NT2/D1 (cell line): ENCODE measurements at regions not wholly inside any gene's neighbourhood (a gene's known extent, or its start where the extent isn't known, plus 50 kb on each side); places are given as distances from the start of the nearest gene placed in this dataset.

Experiments
- DNase-seq: peaks from one replicate; pipeline ENCODE4 v3.0.0-alpha.2; 2011; ENCODE audit warnings: low read depth, low spot score
- H3K27me3 ChIP-seq: 2 replicates; pipeline ENCODE4 v1.6.0; 2011; ENCODE audit warnings: mild to moderate bottlenecking; ENCODE audit not compliant: insufficient read length, insufficient read depth
- H3K36me3 ChIP-seq: 2 replicates; pipeline ENCODE4 v1.6.1; 2011; ENCODE audit warnings: mild to moderate bottlenecking, low read length, mixed read lengths; ENCODE audit not compliant: insufficient read depth, insufficient read length
- H3K4me1 ChIP-seq: 2 replicates; pipeline ENCODE4 v1.5.1; 2011; ENCODE audit not compliant: insufficient read depth, insufficient read length
- H3K4me3 ChIP-seq: 2 replicates; pipeline ENCODE4 v1.5.1; 2011; ENCODE audit warnings: low read depth; ENCODE audit not compliant: insufficient read length
- H3K9ac ChIP-seq: 2 replicates; pipeline ENCODE4 v1.6.0; 2011; ENCODE audit warnings: low read depth; ENCODE audit not compliant: insufficient read length
- H3K9me3 ChIP-seq: 2 replicates; pipeline ENCODE4 v1.5.1; 2011; ENCODE audit warnings: mild to moderate bottlenecking, low read length; ENCODE audit not compliant: insufficient read depth
- SUZ12 ChIP-seq: IDR thresholded peaks from 2 replicates; pipeline ENCODE4 v1.6.1; 2011; ENCODE audit not compliant: insufficient read length, insufficient read depth; ENCODE audit errors: extremely low read depth
- YY1 ChIP-seq: IDR thresholded peaks from 2 replicates; pipeline ENCODE4 v1.6.1; 2011; ENCODE audit not compliant: insufficient read length, insufficient read depth
- ZNF274 ChIP-seq: IDR thresholded peaks from 2 replicates; pipeline ENCODE4 v1.6.1; 2011; ENCODE audit warnings: mild to moderate bottlenecking, low read depth, low read length

DNA sequence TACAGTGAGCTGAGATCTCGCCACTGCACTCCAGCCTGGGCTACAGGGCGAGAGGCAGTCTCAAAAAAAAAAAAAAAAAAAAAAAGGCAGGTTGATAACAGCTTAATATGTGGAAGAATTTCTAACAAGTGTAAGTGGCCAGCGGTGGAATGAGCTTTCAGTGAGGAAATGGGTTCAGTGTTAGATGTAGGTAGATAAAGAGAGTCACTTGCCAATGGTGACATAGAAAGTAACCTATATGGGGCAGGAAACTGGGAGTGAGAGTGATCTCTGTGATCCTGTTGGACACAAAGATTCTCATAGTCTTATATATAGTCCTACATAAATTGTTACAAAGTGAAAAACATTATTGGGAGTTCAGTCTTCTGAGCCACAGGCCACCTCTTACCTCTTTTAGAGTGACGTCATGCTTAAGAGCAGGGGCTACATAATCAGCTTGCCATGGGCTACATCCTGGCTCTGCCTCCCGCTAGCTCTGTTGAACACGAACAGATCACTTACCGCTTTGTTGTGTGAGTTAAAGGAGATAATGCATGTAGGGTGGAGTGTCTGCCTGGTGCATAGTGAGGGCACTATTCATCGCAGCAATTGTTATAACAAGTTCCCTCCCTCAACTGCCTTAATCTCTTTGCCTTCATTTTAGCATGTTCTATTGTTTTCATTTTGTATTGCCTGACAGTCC is 110.2 kb upstream of the ELAC2 start:
- H3K9me3 ChIP-seq: no peaks in the 10 kb centered on the region
- H3K4me1 ChIP-seq: no peaks in the 10 kb centered on the region
- no peak for TF ChIP-seq ZNF274
- TF ChIP-seq SUZ12: no peak
- TF ChIP-seq YY1: no peak

DNA sequence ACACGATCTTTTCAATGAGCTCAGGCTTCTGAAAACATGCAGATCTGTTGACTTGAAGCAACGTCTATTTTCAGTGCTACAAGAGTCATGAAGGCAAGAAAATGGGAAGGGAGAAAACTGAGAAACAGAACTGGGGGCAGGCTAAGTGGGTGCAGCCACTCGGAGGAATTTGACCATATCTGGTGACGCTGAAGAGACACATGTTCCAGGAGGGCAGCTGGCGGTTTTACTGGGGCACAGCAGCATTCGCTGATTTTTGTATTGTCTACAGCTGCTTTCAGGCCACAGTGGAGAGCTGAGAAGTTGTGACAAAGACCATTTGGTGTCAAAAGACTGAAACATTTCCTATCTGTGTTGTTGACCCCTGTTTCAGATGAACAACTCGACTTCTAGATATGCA is 103.0 kb upstream of the ELAC2 start:
- no peak for DNase-seq
- TF ChIP-seq YY1 (no peak), ZNF274 (no peak), SUZ12 (no peak)
- Histone ChIP-seq H3K4me3 (no peak overlapping the region), H3K36me3 (no peaks in the 10 kb centered on the region), H3K9me3 (no peaks in the 10 kb centered on the region), H3K4me1 (no peaks in the 10 kb centered on the region), H3K27me3 (no peaks in the 10 kb centered on the region), H3K9ac (no peak overlapping the region)

More for the DNA sequence above, 110.2 kb upstream of the ELAC2 start:
- Histone ChIP-seq H3K36me3 (no peaks in the 10 kb centered on the region), H3K9ac (no peak overlapping the region), H3K4me3 (no peak overlapping the region), H3K27me3 (no peaks in the 10 kb centered on the region)
- no peak for DNase-seq

DNA sequence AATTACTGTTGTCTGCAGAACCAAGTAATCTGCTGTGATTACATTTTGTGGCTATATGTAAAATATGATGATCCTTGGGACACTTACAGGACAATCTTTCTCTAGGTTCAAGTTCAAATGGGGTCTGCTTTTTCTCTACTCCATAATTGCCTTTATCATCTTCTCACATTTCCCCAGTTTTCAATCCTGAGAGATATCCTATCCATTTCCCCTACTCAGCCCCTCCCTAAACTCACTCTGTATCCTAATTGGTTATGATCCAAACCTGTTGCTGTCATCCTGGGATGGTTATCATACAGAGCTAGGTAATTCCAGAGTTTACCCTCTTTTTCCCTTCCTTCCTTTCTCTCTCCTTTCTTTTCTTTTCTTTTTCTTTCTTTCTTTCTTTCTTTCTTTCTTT is 100.5 kb upstream of the ELAC2 start:
- Histone ChIP-seq H3K4me3 (no peak overlapping the region), H3K4me1 (no peaks in the 10 kb centered on the region), H3K9ac (no peak overlapping the region), H3K9me3 (no peaks in the 10 kb centered on the region), H3K27me3 (peaks cover 14% of the 10 kb centered on the region), H3K36me3 (no peaks in the 10 kb centered on the region)
- TF ChIP-seq ZNF274: no peak
- TF ChIP-seq SUZ12: no peak
- no peak for TF ChIP-seq YY1
- no peak for DNase-seq

DNA sequence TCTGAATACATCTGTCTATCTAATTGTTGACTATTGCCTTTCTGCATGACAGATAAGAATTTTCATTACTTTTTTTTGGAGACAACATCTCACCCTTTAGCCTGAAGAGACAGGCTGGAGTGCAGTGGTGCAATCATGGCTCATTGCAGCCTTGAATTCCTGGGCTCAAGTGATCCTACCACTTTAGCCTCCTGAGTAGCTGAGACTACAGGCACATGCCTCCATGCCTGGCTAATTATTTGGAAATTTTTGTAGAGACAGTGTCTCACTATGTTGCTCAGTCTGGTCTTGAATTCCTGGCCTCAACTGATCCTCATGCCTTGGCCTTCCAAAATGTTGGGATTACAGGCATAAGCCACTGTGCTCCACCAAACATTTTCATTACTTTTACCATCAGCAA is 99.8 kb upstream of the ELAC2 start:
- H3K27me3 ChIP-seq: peaks cover 18% of the 10 kb centered on the region
- H3K4me1 ChIP-seq: no peaks in the 10 kb centered on the region
- no peak overlapping the region for H3K9ac ChIP-seq
- no peak overlapping the region for H3K4me3 ChIP-seq
- DNase-seq: no peak
- H3K36me3 ChIP-seq: no peaks in the 10 kb centered on the region
- no peaks in the 10 kb centered on the region for H3K9me3 ChIP-seq
- TF ChIP-seq SUZ12: no peak
- no peak for TF ChIP-seq ZNF274
- TF ChIP-seq YY1: no peak

DNA sequence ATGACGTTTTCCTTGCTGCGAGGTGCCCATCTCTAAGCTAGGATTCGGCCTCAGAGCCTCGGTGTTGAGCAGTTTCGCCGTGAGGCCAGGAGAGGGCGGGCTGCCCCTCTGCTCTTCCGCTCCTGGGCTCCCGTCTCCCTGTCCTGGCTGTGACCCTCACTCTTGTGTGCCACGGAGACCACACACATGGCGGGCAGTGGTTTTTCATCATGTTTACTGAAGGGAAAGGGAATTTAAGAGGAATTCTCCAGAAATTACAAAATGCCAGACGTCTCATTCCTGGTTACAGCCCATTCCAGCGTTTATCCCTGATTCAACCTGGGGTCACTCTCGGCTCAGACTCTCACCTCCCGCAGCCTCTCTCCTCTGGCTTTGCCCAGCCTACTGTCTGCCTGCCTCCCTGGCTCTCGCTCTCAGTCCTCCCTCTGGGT is 96.8 kb upstream of the ELAC2 start:
- peak; percentile 18 for DNase-seq
- Histone ChIP-seq H3K9ac (no peak overlapping the region), H3K9me3 (no peaks in the 10 kb centered on the region), H3K36me3 (no peaks in the 10 kb centered on the region), H3K27me3 (peaks cover 18% of the 10 kb centered on the region), H3K4me3 (no peak overlapping the region), H3K4me1 (no peaks in the 10 kb centered on the region)
- no peak for TF ChIP-seq ZNF274
- no peak for TF ChIP-seq YY1
- TF ChIP-seq SUZ12: no peak

DNA sequence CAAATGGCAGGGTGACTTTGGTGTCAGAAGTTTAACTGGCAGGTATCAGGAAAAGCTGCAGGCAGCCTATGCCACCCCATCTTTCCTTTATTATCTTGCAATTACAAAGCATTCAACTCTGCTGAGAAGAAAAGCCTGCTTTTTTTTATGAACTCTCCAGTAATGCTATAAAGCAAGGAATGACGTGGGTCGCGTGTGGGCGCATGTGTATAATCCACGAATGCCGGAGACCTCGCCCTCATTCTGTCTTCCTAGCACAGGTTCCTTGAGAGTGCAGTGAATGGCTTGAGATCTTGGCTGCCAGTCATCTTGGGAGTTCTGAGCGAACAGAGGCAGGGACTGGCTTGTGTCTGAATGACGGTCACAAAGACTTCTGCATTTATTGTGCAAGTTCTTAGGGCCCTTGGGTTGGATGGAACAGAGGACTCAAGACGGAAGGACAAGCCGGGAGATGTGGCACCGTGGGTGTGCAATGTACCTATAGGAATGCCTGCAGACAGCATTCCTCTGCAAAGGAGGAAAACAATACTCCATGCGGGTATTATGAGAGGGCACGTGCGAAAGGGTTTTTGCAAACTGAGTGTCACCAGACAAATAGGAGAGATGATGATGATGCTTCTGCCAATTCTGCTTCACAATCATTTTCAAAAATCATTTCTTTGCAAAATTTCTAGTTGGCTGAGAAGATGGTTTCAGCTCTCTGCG is 96.1 kb upstream of the ELAC2 start:
- Histone ChIP-seq H3K36me3 (no peaks in the 10 kb centered on the region), H3K4me3 (no peak overlapping the region), H3K4me1 (no peaks in the 10 kb centered on the region), H3K27me3 (peaks cover 18% of the 10 kb centered on the region), H3K9ac (no peak overlapping the region), H3K9me3 (no peaks in the 10 kb centered on the region)
- DNase-seq: no peak
- TF ChIP-seq SUZ12 (no peak), YY1 (no peak), ZNF274 (no peak)

DNA sequence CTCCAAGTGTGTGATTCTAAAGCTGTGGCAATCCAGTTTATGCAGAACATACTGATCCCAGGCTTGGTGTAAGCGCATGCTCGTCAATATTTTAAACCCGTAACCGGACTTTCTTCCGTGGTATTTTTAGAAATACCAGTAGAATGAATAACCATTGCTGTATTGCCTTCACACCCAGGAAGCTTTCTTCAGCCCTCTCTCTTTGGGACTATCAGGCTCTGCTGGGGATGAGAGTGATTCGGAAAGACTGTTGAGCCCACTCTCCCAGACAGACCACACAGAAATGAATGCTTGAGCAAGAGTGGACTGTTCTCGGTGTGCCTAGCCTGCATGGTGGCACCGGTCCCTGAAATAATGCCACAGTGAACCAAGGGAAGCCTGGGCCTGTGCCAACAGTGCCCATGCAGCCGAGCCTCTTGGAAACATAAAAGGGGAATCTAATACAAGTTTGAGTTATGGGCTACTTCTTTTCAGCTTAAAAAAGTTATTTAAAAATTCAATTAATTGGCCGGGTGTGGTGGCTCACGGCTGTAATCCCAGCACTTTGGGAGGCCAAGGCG is 89.9 kb upstream of the ELAC2 start:
- peaks cover 4% of the 10 kb centered on the region for H3K4me1 ChIP-seq
- no peaks in the 10 kb centered on the region for H3K27me3 ChIP-seq
- H3K9ac ChIP-seq: no peak overlapping the region
- H3K4me3 ChIP-seq: no peak overlapping the region
- no peak for DNase-seq
- no peaks in the 10 kb centered on the region for H3K36me3 ChIP-seq
- TF ChIP-seq YY1 (no peak), ZNF274 (no peak), SUZ12 (no peak)
- H3K9me3 ChIP-seq: no peaks in the 10 kb centered on the region
